T follicular helper cell (primary cell): ENCODE measurements at regions not wholly inside any gene's neighbourhood (a gene's known extent, or its start where the extent isn't known, plus 50 kb on each side); places are given as distances from the start of the nearest gene placed in this dataset.
"Not testable (repeated sequence)": the region's sequence is repeated elsewhere in the genome, so short reads cannot be mapped to it uniquely, and the experiment has no call there.

Experiments
- DNase-seq: peaks from one replicate; pipeline ENCODE4 v3.0.0-alpha.2; 2020; ENCODE audit warnings: low read depth

GRCh38 chr3:159455741-159456181, 532.9 kb upstream of the IL12A start:
- DNase-seq, result no peak

GRCh38 chr3:159458010-159458409, 530.6 kb upstream of the IL12A start:
- DNase-seq, result no peak

- no peak for DNase-seq
Measured at GRCh38 chr3:159458982-159459381, 529.7 kb upstream of the IL12A start.

- DNase-seq, result no peak
Measured at GRCh38 chr3:159472611-159473010, 516.0 kb upstream of the IL12A start.

- no peak for DNase-seq
Measured at GRCh38 chr3:159473206-159473605, 515.4 kb upstream of the IL12A start.

- DNase-seq, result no peak
Measured at GRCh38 chr3:159480046-159480445, 508.6 kb upstream of the IL12A start.

- no peak for DNase-seq
Measured at GRCh38 chr3:159482241-159482993, 506.2 kb upstream of the IL12A start.

- DNase-seq, result no peak
Measured at GRCh38 chr3:159482994-159483367, 505.7 kb upstream of the IL12A start.

GRCh38 chr3:159486580-159486979, 502.1 kb upstream of the IL12A start:
- DNase-seq, result no peak

- DNase-seq, result no peak
Measured at GRCh38 chr3:159487304-159487703, 501.3 kb upstream of the IL12A start.

- DNase-seq, result no peak
Measured at GRCh38 chr3:159488602-159489001, 500.0 kb upstream of the IL12A start.

GRCh38 chr3:159497361-159497760, 491.3 kb upstream of the IL12A start:
- DNase-seq, result no peak

GRCh38 chr3:159499031-159499793, 489.4 kb upstream of the IL12A start:
- no peak for DNase-seq

- no peak for DNase-seq
Measured at GRCh38 chr3:159501029-159501428, 487.6 kb upstream of the IL12A start.

- no peak for DNase-seq
Measured at GRCh38 chr3:159502986-159503385, 485.6 kb upstream of the IL12A start.

- not testable (repeated sequence) for DNase-seq
Measured at GRCh38 chr3:159510988-159511387, 477.6 kb upstream of the IL12A start.

- no peak for DNase-seq
Measured at GRCh38 chr3:159513444-159513843, 475.2 kb upstream of the IL12A start.

- no peak for DNase-seq
Measured at GRCh38 chr3:159513867-159514380, 474.7 kb upstream of the IL12A start.

- DNase-seq, result no peak
Measured at GRCh38 chr3:159517105-159517504, 471.5 kb upstream of the IL12A start.

GRCh38 chr3:159520638-159521037, 468.0 kb upstream of the IL12A start:
- no peak for DNase-seq

- no peak for DNase-seq
Measured at GRCh38 chr3:159522276-159522675, 466.4 kb upstream of the IL12A start.

GRCh38 chr3:159528251-159528895, 460.3 kb upstream of the IL12A start:
- DNase-seq, result no peak

GRCh38 chr3:159532577-159532976, 456.1 kb upstream of the IL12A start:
- no peak for DNase-seq
